GM12891 (cell line): ENCODE measurements at regions not wholly inside any gene's neighbourhood (a gene's known extent, or its start where the extent isn't known, plus 50 kb on each side); places are given as distances from the start of the nearest gene placed in this dataset.

Source experiments
- PAX5 ChIP-seq: IDR thresholded peaks from 2 replicates; pipeline ENCODE4 v1.6.1; 2011; ENCODE audit warnings: low read length, moderate library complexity, mild to moderate bottlenecking; ENCODE audit not compliant: insufficient read depth, severe bottlenecking
- POLR2A ChIP-seq: IDR thresholded peaks from 2 replicates; pipeline ENCODE4 v1.6.1; 2011; ENCODE audit warnings: low read depth, low read length, control low read depth
- POLR2AphosphoS5 ChIP-seq: IDR thresholded peaks from 2 replicates; pipeline ENCODE4 v1.6.1; 2011; ENCODE audit warnings: low read depth, low read length, control low read depth
- POU2F2 ChIP-seq: IDR thresholded peaks from 2 replicates; pipeline ENCODE4 v1.6.1; 2011; ENCODE audit warnings: low read depth, mild to moderate bottlenecking, control low read depth, low read length, moderate library complexity
- SPI1 ChIP-seq: IDR thresholded peaks from 2 replicates; pipeline ENCODE4 v1.6.1; 2011; ENCODE audit warnings: low read depth, low read length, control low read depth
- TAF1 ChIP-seq: IDR thresholded peaks from 2 replicates; pipeline ENCODE4 v1.6.1; 2011; ENCODE audit warnings: low read depth, low read length, control low read depth

- TF ChIP-seq POLR2AphosphoS5 = no peak
- TF ChIP-seq TAF1 = no peak
- TF ChIP-seq POLR2A = no peak
- no peak for TF ChIP-seq SPI1
- no peak for TF ChIP-seq POU2F2
- TF ChIP-seq PAX5 = no peak
Measured at GRCh38 chr13:73751290-73751689, 382.9 kb downstream of the KLF12 start.
